ENCODE measurements at regions not wholly inside any gene's neighbourhood (a gene's known extent, or its start where the extent isn't known, plus 50 kb on each side); places are given as distances from the start of the nearest gene placed in this dataset.

DNA sequence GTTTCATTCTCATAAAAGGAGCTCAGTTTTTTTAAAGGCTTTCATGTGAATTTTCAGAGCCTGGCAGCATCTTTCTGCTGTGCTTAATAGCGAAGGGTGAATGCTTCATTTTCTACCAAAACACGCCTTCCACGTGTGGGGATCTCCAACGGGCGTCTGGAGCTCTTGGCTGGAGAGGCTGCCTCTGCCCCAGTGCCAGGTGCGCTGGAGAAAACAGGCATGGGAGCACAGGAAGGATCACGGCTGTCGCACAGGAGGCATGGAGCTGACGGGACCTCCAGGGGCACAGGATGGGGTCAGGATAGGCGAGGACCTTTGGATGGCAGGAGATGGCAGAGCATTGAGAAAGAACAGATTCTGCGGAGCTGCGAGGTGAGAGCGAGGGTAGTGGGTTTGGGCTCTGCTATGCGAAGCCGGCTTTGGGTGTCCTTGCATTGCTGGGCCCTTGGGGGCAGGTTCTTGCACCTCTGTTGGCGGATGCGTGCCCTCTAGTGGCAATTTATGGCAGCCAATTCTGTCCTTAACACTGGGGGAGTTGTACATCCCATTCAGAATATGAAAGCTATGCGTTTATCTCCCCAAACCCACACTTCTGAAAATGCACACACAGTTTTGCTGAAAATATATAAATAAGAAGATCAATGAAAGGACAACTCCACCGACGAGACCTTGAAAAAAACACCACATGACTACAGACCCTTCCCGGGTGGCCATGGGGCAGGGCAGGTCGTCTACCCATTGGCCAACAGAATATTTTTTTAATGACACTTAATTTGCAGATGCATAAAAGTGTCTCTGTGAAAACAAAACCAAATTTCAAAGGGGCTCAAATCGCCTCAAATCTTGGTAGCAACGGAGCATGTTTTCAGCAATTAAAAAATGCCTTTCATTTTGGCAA, 90.4 kb upstream of the SLC35G4 start:
- H3K4me3 Mint-ChIP-seq: no peak overlapping the region
- H3K36me3 Mint-ChIP-seq: peaks cover 2% of the 10 kb centered on the region
- no peak overlapping the region for H3K27ac Mint-ChIP-seq
- no peaks in the 10 kb centered on the region for H3K4me1 Mint-ChIP-seq
- H3K9me3 Mint-ChIP-seq: peaks cover 0 to 5% (median 2%) of the 10 kb centered on the region in 3 donors
- H3K27me3 Mint-ChIP-seq: peaks cover 8% of the 10 kb centered on the region

DNA sequence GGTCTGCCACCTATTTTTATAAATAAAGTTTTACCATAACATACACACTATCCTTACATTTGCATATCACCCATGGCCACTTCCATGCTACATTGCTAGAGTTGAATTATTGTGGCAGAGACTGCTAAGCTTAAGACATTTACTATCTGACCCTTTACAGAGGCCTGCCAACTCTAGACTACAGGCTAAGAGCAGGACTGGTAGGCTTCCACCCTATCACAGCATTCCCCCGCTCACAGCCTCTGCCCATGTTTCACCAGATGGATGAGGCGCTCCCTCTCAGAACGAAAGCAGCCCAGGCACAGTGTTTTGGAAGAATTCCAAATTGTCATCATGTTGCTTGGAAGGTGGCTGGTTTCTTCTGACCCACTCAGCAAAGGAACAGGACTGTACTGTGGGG, 91.7 kb upstream of the SLC35G4 start:
- Mint-ChIP-seq H3K9me3 (peaks cover 0 to 5% (median 2%) of the 10 kb centered on the region in 3 donors), H3K27me3 (peaks cover 4% of the 10 kb centered on the region), H3K36me3 (peaks cover 2% of the 10 kb centered on the region), H3K27ac (no peak overlapping the region), H3K4me1 (no peaks in the 10 kb centered on the region), H3K4me3 (no peak overlapping the region)

DNA sequence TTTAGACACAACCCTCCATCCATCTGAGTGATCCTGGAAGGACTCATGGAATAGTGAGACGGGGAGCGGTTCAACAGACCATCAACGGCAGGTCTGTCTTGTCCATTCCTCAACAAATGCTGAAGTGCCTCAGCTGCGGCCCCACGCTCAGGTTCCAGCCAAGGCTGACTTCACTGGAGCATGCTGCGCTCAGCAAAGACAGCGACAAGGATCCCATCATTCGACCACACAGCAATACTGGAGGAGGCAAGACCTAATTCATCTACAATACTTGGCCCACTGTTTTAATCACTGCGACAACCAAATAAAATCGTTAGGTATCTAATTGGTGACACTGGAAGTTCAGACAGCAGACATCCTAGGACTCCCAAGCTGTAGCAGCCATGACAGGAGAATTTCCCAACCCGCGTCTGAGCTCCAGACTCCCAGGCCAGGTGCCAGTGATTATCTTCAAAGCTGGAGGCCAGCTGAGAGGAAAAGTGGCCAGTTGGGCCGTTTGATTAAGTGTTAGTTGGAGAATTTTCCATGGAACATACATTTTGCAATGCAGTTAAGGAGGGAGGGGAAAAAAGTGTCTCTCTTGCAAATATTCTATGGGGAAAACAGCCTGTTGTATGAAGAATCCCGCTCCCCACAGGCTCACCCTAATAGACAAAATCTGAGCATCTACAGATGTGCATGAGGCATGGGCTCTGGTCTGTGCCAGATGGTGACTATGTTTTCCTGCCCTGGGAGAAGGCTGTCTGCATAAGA, 92.5 kb upstream of the SLC35G4 start:
- H3K36me3 Mint-ChIP-seq: peaks cover 2% of the 10 kb centered on the region
- H3K27me3 Mint-ChIP-seq: peaks cover 4% of the 10 kb centered on the region
- H3K4me1 Mint-ChIP-seq: peaks cover 0 to 2% (median 1%) of the 10 kb centered on the region in 3 donors
- no peak overlapping the region for H3K27ac Mint-ChIP-seq
- no peak overlapping the region for H3K4me3 Mint-ChIP-seq
- H3K9me3 Mint-ChIP-seq: peaks cover 0 to 5% (median 2%) of the 10 kb centered on the region in 3 donors

DNA sequence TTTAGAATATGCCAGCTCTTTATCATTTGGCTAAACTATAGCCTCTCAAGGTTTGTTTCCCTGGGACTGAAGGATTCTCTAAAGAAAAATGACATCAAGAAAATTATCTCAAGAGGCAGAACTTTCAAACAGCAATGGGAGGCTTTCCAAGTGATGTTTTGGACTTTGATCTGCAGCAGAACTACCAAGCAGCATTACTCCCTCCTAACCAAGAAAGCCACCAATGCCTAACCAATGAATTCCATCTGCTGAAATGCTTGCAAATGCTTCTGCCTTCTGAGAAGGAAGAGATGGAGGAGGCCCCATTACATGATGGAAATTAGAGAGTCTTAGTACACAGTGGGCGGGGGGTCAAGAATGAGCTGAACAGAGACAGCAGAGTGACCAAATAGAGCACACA, 95.1 kb upstream of the SLC35G4 start:
- Mint-ChIP-seq H3K36me3 (peaks cover 2% of the 10 kb centered on the region), H3K4me3 (no peak overlapping the region), H3K27ac (no peak overlapping the region), H3K9me3 (peaks cover 0 to 2% (median 0%) of the 10 kb centered on the region in 3 donors), H3K4me1 (peaks cover 4 to 11% (median 6%) of the 10 kb centered on the region in 3 donors), H3K27me3 (peaks cover 4% of the 10 kb centered on the region)

DNA sequence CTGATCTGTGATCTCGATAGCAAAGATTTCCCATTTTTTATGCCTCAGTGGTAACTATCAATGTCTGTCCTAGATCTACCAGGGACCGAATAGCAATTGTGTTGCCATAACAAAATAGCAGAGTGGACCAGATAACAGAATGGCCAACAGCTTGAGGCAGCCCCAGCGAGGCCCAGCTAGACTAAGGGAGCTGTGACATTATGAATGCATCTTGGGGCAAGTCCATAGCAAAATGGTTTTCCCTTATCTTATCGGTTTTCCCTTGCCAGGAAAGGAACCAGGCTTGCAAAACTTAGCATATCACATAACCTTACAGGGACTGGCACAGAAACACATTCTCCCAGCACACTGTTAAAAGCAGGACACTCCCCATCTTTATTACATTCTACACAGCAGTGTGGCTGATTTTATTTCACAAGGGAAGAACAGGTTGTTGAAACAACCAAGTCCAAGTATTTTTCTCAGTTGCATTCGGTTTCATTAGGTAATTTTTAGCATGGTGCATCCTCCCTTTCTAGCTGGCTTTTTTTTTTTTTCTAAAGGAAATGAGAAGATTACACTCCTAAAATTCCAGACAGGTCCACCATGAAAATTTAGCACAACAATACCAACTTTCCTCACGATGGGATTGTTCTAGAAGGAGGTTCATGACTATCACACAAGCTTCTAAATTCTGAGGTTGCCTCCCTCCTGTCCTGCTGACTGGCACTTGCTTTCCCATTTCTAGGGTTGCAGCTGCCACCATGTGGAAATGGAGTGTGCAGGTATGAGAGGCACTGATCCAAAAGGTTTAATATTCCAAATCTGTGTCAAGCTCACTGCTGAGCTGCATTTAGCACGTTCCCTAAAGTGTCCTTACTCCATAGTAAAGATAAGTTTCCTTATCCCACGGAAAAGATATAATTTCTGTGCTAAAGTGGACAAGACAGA, 97.0 kb upstream of the SLC35G4 start:
- Mint-ChIP-seq H3K27ac (no peak overlapping the region), H3K9me3 (peaks cover 0 to 2% (median 0%) of the 10 kb centered on the region in 3 donors), H3K36me3 (no peaks in the 10 kb centered on the region), H3K4me1 (peaks cover 4 to 11% (median 6%) of the 10 kb centered on the region in 3 donors), H3K4me3 (peak overlapping the region in 3 of 4 donors; percentile 27 to 55 (median 48)), H3K27me3 (no peaks in the 10 kb centered on the region)

DNA sequence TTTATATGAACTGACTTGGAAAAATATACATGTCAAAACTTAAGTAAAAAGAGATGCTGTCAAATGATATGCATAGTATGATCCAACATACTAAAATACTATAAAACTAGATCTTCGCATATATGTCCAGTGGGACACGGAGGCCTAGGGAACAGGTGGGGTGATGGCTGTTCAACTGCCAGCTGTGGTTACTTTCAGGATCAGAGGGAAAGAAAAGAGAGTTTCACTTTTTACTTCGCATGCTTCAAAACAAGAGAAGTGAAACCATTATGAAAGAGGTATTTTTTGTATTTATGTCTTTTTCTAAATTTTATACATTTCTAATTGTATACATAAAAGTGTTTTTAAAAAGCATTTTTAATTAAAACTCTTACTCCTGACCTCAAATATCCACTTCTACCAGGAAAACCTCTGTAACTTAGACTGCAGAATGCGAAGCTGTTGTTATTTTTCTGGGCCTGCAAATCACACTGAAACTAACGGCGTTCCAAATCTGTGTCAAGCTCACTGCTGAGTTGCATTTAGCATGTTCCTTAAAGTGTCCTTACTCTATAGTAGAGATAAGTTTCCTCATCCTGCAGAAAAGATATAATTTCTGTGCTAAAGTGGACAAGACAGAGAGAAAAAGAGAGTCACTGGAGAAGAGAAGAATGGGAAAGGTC, 97.8 kb upstream of the SLC35G4 start:
- peaks cover 6 to 11% (median 7%) of the 10 kb centered on the region in 3 donors for H3K4me1 Mint-ChIP-seq

DNA sequence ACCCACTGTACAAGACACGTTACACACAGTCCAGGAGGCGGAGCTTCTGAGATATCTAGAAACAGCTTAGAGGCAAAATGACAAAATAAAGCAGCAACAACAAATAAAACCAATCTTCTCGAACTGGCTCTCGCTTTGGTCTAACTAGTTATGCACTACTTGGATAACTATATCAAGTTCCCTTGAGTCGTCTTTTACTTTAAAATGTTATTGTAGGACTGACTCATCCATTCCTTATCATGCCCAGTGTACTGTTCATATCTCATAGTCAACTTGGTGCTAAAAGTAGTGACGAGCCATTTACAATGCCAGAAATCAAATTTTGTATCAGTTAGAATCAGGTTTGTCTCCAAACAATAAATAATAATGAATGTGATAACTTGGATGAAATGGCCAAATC, 102.5 kb upstream of the SLC35G4 start:
- H3K27ac Mint-ChIP-seq: no peak overlapping the region
- H3K9me3 Mint-ChIP-seq: no peaks in the 10 kb centered on the region
- peaks cover 3 to 9% (median 7%) of the 10 kb centered on the region in 3 donors for H3K4me1 Mint-ChIP-seq
- no peak overlapping the region for H3K4me3 Mint-ChIP-seq
- H3K27me3 Mint-ChIP-seq: no peaks in the 10 kb centered on the region
- no peaks in the 10 kb centered on the region for H3K36me3 Mint-ChIP-seq

More for the DNA sequence above, 97.8 kb upstream of the SLC35G4 start:
- no peaks in the 10 kb centered on the region for H3K27me3 Mint-ChIP-seq
- peak overlapping the region in 1 of 3 donors; percentile 8 for H3K27ac Mint-ChIP-seq
- no peaks in the 10 kb centered on the region for H3K36me3 Mint-ChIP-seq
- H3K9me3 Mint-ChIP-seq: peaks cover 0 to 2% (median 0%) of the 10 kb centered on the region in 3 donors
- H3K4me3 Mint-ChIP-seq: peak overlapping the region in 2 of 4 donors; percentile 53 to 55

DNA sequence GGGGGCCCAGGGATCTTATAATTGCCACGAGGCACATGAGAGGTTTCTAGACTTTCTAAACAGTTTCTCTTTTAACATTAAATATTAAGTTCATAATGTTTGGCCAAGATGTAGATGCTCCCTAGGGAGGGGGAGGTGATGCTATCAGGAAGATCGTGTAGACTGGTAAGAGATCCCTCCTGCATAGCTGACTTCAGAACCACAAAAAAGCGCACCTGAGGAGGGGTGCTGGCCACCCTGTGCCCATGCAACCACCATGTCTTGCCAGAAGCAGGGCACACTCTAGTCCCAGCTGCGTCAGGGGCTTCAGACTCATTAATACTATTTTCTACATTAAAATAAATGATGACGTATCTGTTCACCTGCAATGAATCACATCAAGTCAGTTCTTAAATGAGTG, 103.4 kb upstream of the SLC35G4 start:
- no peaks in the 10 kb centered on the region for H3K9me3 Mint-ChIP-seq
- peaks cover 0 to 3% (median under 1%) of the 10 kb centered on the region in 3 donors for H3K4me1 Mint-ChIP-seq
- H3K4me3 Mint-ChIP-seq: no peak overlapping the region
- H3K27ac Mint-ChIP-seq: no peak overlapping the region
- H3K36me3 Mint-ChIP-seq: no peaks in the 10 kb centered on the region
- H3K27me3 Mint-ChIP-seq: no peaks in the 10 kb centered on the region

DNA sequence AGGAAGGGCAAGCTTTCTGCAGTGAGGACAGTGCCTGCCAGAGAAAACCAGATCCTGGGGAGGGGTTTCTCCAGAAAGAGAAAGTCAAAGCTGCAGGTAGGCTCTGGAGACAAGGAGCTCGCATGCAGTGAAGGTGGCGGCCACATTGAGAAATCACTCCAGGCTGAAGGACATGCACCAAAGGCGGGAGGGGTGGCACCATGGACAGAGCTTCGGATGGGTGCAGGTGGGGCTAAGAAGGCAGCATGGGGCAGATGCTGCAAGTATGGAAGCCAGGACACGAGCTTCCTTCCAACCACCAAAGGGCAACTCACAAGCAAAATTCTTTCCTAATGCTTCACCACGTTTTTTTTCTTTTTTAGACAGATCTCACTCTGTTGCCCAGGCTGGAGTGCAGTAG, 104.4 kb upstream of the SLC35G4 start:
- Mint-ChIP-seq H3K27ac (no peak overlapping the region), H3K36me3 (no peaks in the 10 kb centered on the region), H3K4me3 (no peak overlapping the region), H3K4me1 (peaks cover 0 to 3% (median 0%) of the 10 kb centered on the region in 3 donors), H3K9me3 (no peaks in the 10 kb centered on the region), H3K27me3 (peaks cover 3% of the 10 kb centered on the region)

DNA sequence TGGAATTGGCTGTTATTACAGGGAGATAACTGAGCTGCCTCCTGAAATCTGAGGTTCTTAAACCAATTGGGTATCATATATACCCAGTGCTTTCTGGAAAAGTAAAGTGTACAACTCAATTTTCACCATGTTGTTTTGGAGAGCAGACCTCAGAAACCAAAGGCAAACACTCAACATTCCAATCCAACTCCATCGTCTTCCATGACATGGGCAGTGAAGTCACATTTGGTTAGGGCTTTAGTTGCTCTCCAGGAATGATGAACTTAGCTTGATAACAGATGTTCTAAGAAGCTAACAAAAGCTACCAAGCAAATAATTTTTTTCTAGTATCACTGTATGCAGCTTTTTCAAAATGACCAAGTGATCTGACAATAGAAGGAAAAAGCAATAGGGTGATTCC, 107.0 kb upstream of the SLC35G4 start:
- peaks cover 6% of the 10 kb centered on the region for H3K27me3 Mint-ChIP-seq
- H3K36me3 Mint-ChIP-seq: no peaks in the 10 kb centered on the region
- no peak overlapping the region for H3K27ac Mint-ChIP-seq
- no peak overlapping the region for H3K4me3 Mint-ChIP-seq
- H3K9me3 Mint-ChIP-seq: no peaks in the 10 kb centered on the region
- peaks cover 0 to 3% (median 0%) of the 10 kb centered on the region in 3 donors for H3K4me1 Mint-ChIP-seq

DNA sequence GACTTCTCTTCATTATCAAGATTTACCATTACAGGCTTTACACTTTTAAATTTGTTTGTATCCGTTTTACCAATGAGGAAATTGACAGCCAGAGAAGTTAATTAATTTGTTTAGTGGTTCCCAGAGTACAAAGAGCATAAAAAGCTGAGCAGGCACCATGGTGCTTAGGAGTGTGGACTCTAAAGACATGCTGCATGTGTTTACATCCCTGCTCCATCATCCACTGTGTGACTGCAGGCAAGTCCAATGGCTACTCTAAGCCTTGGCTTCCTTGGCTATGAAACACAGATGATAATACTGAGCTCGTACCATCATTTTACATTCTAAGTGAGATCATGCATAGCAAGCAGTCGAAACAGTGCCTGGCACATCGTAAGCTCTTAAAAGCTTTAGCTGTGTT, 108.0 kb upstream of the SLC35G4 start:
- no peaks in the 10 kb centered on the region for H3K4me1 Mint-ChIP-seq
- no peaks in the 10 kb centered on the region for H3K36me3 Mint-ChIP-seq
- no peak overlapping the region for H3K4me3 Mint-ChIP-seq
- no peaks in the 10 kb centered on the region for H3K9me3 Mint-ChIP-seq
- peaks cover 6% of the 10 kb centered on the region for H3K27me3 Mint-ChIP-seq
- no peak overlapping the region for H3K27ac Mint-ChIP-seq

DNA sequence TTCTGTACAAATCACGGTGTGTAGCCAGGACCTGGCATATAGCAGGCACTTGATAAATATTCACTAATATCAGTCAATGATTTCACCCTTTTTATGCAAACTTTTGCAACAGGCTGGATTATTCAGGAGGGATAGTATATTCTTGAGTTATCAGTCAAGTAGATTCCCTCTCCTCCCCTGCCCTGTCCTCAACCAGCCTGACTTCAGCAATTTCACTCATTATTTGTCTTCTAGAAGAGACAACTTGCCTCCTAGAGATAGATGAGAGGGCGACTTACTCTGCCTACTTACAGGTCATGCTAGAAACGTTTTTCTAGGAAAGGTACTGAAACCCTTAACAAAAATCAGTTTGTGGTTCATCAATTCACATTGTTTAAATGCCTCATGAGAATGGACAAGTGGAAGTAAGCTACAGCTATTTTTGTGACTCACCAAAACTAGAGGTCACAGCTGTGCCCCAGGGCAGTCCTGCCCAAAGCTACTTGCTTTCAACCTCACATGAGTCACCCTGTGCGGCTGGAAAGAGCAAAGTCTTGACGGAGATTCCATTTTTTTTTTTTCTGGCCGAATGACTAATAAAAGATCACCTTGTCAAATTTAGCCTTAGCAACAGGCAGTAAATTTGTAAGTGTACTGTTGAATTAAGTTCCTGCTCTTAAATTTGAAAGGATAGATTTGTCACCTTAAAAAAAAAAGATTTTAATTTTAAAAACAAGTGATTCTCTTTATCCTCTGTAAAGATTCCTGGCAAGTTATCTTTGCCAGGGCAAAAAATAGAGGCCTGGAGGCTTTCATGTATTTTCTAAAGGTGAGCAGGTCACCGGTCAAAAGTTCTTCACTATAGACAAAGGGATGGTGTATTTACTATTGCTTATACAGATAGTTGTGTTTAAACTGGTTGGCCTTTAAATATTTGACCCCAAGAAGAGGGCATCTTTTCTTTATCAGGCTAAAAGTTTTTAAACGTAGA, 109.0 kb upstream of the SLC35G4 start:
- H3K4me3 Mint-ChIP-seq: no peak overlapping the region
- H3K36me3 Mint-ChIP-seq: no peaks in the 10 kb centered on the region
- no peaks in the 10 kb centered on the region for H3K9me3 Mint-ChIP-seq
- H3K27ac Mint-ChIP-seq: no peak overlapping the region
- H3K27me3 Mint-ChIP-seq: peaks cover 6% of the 10 kb centered on the region
- H3K4me1 Mint-ChIP-seq: no peaks in the 10 kb centered on the region

DNA sequence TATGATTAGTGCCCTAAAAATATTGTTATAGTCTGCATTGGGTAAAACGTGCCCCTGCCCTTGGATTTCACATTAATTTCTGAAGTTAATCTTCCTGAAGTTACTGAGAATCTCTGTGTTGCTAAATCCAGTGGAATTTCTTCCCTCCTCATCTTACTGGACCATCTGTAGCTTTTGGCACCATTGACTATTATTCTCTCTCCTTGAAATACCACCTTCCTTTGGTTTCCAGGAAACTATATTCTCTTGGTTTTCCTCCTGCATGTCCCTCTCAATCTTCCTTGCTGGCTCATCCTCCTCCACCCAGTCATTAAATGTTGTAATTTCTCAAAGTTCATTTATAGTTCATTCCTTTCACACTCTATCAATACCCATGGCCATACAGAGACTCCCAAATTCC, 110.6 kb upstream of the SLC35G4 start:
- Mint-ChIP-seq H3K36me3 (no peaks in the 10 kb centered on the region), H3K4me1 (no peaks in the 10 kb centered on the region), H3K9me3 (no peaks in the 10 kb centered on the region), H3K4me3 (no peak overlapping the region), H3K27me3 (peaks cover 6% of the 10 kb centered on the region), H3K27ac (no peak overlapping the region)

Data from IgD-negative memory B cell (primary cell).